ENCODE measurements at regions not wholly inside any gene's neighbourhood (a gene's known extent, or its start where the extent isn't known, plus 50 kb on each side); places are given as distances from the start of the nearest gene placed in this dataset.

DNA sequence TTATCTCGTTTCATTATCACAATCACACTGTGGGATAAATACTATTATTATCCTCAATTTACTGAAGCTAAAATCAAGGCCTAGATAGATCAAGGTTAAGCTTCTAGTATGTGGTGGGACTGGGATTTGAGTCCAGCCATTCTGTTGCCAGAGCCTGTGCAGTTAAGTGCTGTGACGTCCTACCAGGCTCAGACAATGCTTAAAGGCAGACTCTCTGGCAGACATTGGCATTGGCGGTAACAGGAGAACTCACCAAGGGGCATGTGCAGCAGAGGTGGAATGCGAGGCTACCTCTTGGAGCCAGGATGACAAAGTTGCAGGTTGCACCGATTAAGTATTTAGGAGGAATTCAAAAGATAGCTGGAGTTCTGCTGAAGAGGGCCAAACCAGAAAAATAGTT lies 155.6 kb upstream of the IFNG-AS1 start:
- DNase-seq (ENCODE audit: low spot score): no peak
- Histone ChIP-seq H3K9me2 (replicated peaks; ENCODE audit: insufficient read depth) (no peaks in the 10 kb centered on the region), H4K20me1 (ENCODE audit: insufficient read depth, poor library complexity, severe bottlenecking) (no peaks in the 10 kb centered on the region), H3K9me3 (ENCODE audit: low read depth) (no peaks in the 10 kb centered on the region), H2AFZ (no peak overlapping the region), H3K4me3 (no peak overlapping the region), H3K4me1 (ENCODE audit: insufficient read depth) (peaks cover 1% of the 10 kb centered on the region), H3K4me2 (no peak overlapping the region), H3K27ac (no peak overlapping the region), H3K79me2 (no peaks in the 10 kb centered on the region), H3K36me3 (replicated peaks; ENCODE audit: insufficient read depth, low read depth) (no peaks in the 10 kb centered on the region), H3K27me3 (no peaks in the 10 kb centered on the region)
- TF ChIP-seq CTCF (IDR thresholded peaks at IDR 0.05; ENCODE audit: poor library complexity) (no peak), EZH2phosphoT487 (IDR thresholded peaks at IDR 0.05; ENCODE audit: low read depth, severe bottlenecking, unreplicated experiment) (no peak), EZH2 (IDR thresholded peaks at IDR 0.05; ENCODE audit: borderline replicate concordance) (no peak)
- WGBS (ENCODE audit: low lambda C conversion rate, missing lambda C conversion rate): 82% methylated on average over 5 of the region's 5 CpGs

DNA sequence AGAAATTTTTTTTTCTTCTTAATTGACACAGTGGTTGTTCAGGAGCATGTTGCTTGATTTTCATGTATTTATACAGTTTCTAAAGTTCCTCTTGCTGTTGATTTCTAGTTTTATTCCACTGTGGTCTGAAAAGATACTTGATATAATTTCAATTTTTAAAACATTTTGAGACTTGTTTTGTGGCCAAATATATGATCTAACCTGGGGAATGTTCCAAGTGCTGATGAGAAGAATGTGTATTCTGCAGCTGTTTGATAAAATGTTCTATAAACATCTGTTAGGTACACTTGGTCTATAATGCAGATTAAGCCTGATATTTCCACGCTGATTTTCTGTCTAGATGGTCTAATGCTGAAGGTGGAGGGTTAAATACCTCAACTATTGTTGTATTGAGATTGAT lies 151.4 kb upstream of the IFNG-AS1 start:
- Histone ChIP-seq H3K4me3 (no peak overlapping the region), H3K9me2 (replicated peaks; ENCODE audit: insufficient read depth) (no peaks in the 10 kb centered on the region), H3K27ac (no peak overlapping the region), H3K79me2 (no peaks in the 10 kb centered on the region), H3K27me3 (no peaks in the 10 kb centered on the region), H3K4me2 (no peak overlapping the region), H3K9me3 (ENCODE audit: low read depth) (no peaks in the 10 kb centered on the region), H3K36me3 (replicated peaks; ENCODE audit: insufficient read depth, low read depth) (no peaks in the 10 kb centered on the region), H4K20me1 (ENCODE audit: insufficient read depth, poor library complexity, severe bottlenecking) (no peaks in the 10 kb centered on the region), H2AFZ (no peak overlapping the region), H3K4me1 (ENCODE audit: insufficient read depth) (no peaks in the 10 kb centered on the region)
- TF ChIP-seq EZH2 (IDR thresholded peaks at IDR 0.05; ENCODE audit: borderline replicate concordance): no peak
- TF ChIP-seq CTCF (IDR thresholded peaks at IDR 0.05; ENCODE audit: poor library complexity): no peak
- no peak for TF ChIP-seq EZH2phosphoT487 (IDR thresholded peaks at IDR 0.05; ENCODE audit: low read depth, severe bottlenecking, unreplicated experiment)
- WGBS (ENCODE audit: low lambda C conversion rate, missing lambda C conversion rate): 69% methylated on average over 1 of the region's 1 CpG
- DNase-seq (ENCODE audit: low spot score): no peak

GRCh38 chr12:67842124-67842523 lies 147.1 kb upstream of the IFNG-AS1 start:
- no peak for TF ChIP-seq EZH2 (IDR thresholded peaks at IDR 0.05; ENCODE audit: borderline replicate concordance)
- no peak for TF ChIP-seq CTCF (IDR thresholded peaks at IDR 0.05; ENCODE audit: poor library complexity)
- no peak for TF ChIP-seq EZH2phosphoT487 (IDR thresholded peaks at IDR 0.05; ENCODE audit: low read depth, severe bottlenecking, unreplicated experiment)
- Histone ChIP-seq H2AFZ (no peak overlapping the region), H3K4me2 (no peak overlapping the region), H3K36me3 (replicated peaks; ENCODE audit: insufficient read depth, low read depth) (no peaks in the 10 kb centered on the region), H3K27ac (no peak overlapping the region), H3K4me1 (ENCODE audit: insufficient read depth) (no peaks in the 10 kb centered on the region), H3K4me3 (no peak overlapping the region), H3K79me2 (no peaks in the 10 kb centered on the region), H3K9me3 (ENCODE audit: low read depth) (no peaks in the 10 kb centered on the region), H4K20me1 (ENCODE audit: insufficient read depth, poor library complexity, severe bottlenecking) (no peaks in the 10 kb centered on the region), H3K27me3 (no peaks in the 10 kb centered on the region), H3K9me2 (replicated peaks; ENCODE audit: insufficient read depth) (no peaks in the 10 kb centered on the region)
- DNase-seq (ENCODE audit: low spot score): no peak
- WGBS (ENCODE audit: low lambda C conversion rate, missing lambda C conversion rate): 62% methylated on average over 2 of the region's 2 CpGs

- Histone ChIP-seq H3K9me3 (ENCODE audit: low read depth) (no peaks in the 10 kb centered on the region), H3K27ac (no peak overlapping the region), H3K27me3 (no peaks in the 10 kb centered on the region), H3K79me2 (no peaks in the 10 kb centered on the region), H3K4me2 (no peak overlapping the region), H3K9me2 (replicated peaks; ENCODE audit: insufficient read depth) (no peaks in the 10 kb centered on the region), H4K20me1 (ENCODE audit: insufficient read depth, poor library complexity, severe bottlenecking) (no peaks in the 10 kb centered on the region), H2AFZ (no peak overlapping the region), H3K4me1 (ENCODE audit: insufficient read depth) (no peaks in the 10 kb centered on the region), H3K36me3 (replicated peaks; ENCODE audit: insufficient read depth, low read depth) (no peaks in the 10 kb centered on the region), H3K4me3 (no peak overlapping the region)
- WGBS (ENCODE audit: low lambda C conversion rate, missing lambda C conversion rate): 93% methylated on average over 3 of the region's 3 CpGs
- no peak for DNase-seq (ENCODE audit: low spot score)
- TF ChIP-seq EZH2 (IDR thresholded peaks at IDR 0.05; ENCODE audit: borderline replicate concordance) (no peak), CTCF (IDR thresholded peaks at IDR 0.05; ENCODE audit: poor library complexity) (no peak), EZH2phosphoT487 (IDR thresholded peaks at IDR 0.05; ENCODE audit: low read depth, severe bottlenecking, unreplicated experiment) (no peak)
Observed at GRCh38 chr12:67843257-67843656, 146.0 kb upstream of the IFNG-AS1 start.

Measured in hepatocyte (in vitro differentiated cells).